Endodermal cell (in vitro differentiated cells): ENCODE measurements at regions not wholly inside any gene's neighbourhood (a gene's known extent, or its start where the extent isn't known, plus 50 kb on each side); places are given as distances from the start of the nearest gene placed in this dataset.

ENCODE experiments used
- DNase-seq: peaks from one replicate; pipeline ENCODE4 v3.0.0-alpha.2; 2017
- H3K27ac ChIP-seq: 2 replicates; pipeline ENCODE4 v1.5.1; 2013; ENCODE audit warnings: mild to moderate bottlenecking, low read depth, low read length, moderate library complexity
- H3K27me3 ChIP-seq: 2 replicates; pipeline ENCODE4 v1.6.1; 2013; ENCODE audit warnings: mild to moderate bottlenecking, low read length, moderate library complexity; ENCODE audit not compliant: insufficient read depth, control insufficient read depth, poor library complexity, severe bottlenecking
- H3K36me3 ChIP-seq: 2 replicates; pipeline ENCODE4 v1.7.0; 2013; ENCODE audit warnings: mild to moderate bottlenecking, low read length, moderate library complexity; ENCODE audit not compliant: control insufficient read depth, insufficient read depth
- H3K4me1 ChIP-seq: one replicate; pipeline ENCODE4 v1.7.0; 2013; ENCODE audit warnings: low read length; ENCODE audit not compliant: control insufficient read depth, insufficient read depth
- H3K4me3 ChIP-seq: 2 replicates; pipeline ENCODE4 v1.5.1; 2013; ENCODE audit warnings: mild to moderate bottlenecking, low read length, moderate library complexity
- H3K9ac ChIP-seq: 2 replicates; pipeline ENCODE4 v1.6.1; 2013; ENCODE audit warnings: mild to moderate bottlenecking, low read length, moderate library complexity; ENCODE audit not compliant: poor library complexity, severe bottlenecking; ENCODE audit errors: extremely low read depth
- H3K9me3 ChIP-seq: 2 replicates; pipeline ENCODE4 v1.6.1; 2013; ENCODE audit warnings: mild to moderate bottlenecking, low read length, moderate library complexity; ENCODE audit not compliant: control insufficient read depth
- H3K27ac Mint-ChIP-seq: 2 replicates; pipeline ENCODE4 v1.8.0; 2020; ENCODE audit warnings: mixed read lengths
- H3K27me3 Mint-ChIP-seq: 2 replicates; pipeline ENCODE4 v1.8.0; 2021; ENCODE audit warnings: mild to moderate bottlenecking, mixed read lengths; ENCODE audit not compliant: insufficient read depth
- H3K36me3 Mint-ChIP-seq: 2 replicates; pipeline ENCODE4 v1.8.0; 2020; ENCODE audit warnings: low read depth, mixed read lengths
- H3K4me1 Mint-ChIP-seq: 2 replicates; pipeline ENCODE4 v1.8.0; 2020; ENCODE audit warnings: mixed read lengths
- H3K4me3 Mint-ChIP-seq: 2 replicates; pipeline ENCODE4 v1.8.0; 2020; ENCODE audit warnings: mild to moderate bottlenecking, moderate library complexity, mixed read lengths
- H3K9me3 Mint-ChIP-seq: 2 replicates; pipeline ENCODE4 v1.8.0; 2020; ENCODE audit warnings: mild to moderate bottlenecking, mixed read lengths
- CTCF ChIP-seq: fragments of 200-600 bp; sonication (generic); conservative IDR thresholded peaks from 2 replicates; pipeline ENCODE4 v1.5.0; 2021; ENCODE audit warnings: antibody characterized with exemption, mild to moderate bottlenecking
- WGBS, 2 experiments: methylation state at CpG; one replicate each; pipeline versions ENCODE4 v1.1.5 to v1.1.7; 2013; ENCODE audit warnings: missing lambda C conversion rate in 2 of 2, mixed read lengths in 1 of 2; ENCODE audit not compliant: insufficient coverage in 1 of 2, insufficient read length in 1 of 2; 5-methylcytosine and 5-hydroxymethylcytosine counted together

GRCh38 chr2:236852100-236852976 is 233.4 kb upstream of the COPS8 start:
- no peaks in the 10 kb centered on the region for H3K36me3 Mint-ChIP-seq
- TF ChIP-seq CTCF, result no peak
- no peak overlapping the region for H3K27ac ChIP-seq
- DNase-seq, result peak; percentile 32
- H3K27ac Mint-ChIP-seq, result no peak overlapping the region
- peaks cover 37% of the 10 kb centered on the region for H3K4me1 Mint-ChIP-seq
- H3K9ac ChIP-seq, result no peak overlapping the region
- no peak overlapping the region for H3K4me3 ChIP-seq
- H3K27me3 Mint-ChIP-seq, result peaks cover 7% of the 10 kb centered on the region
- no peaks in the 10 kb centered on the region for H3K36me3 ChIP-seq
- WGBS, 2 experiments, result 92 to 94% methylated on average over 15 to 17 of the region's 17 CpGs
- peaks cover 9% of the 10 kb centered on the region for H3K4me1 ChIP-seq
- H3K9me3 ChIP-seq, result peaks cover 10% of the 10 kb centered on the region
- H3K9me3 Mint-ChIP-seq, result peaks cover 17% of the 10 kb centered on the region
- no peak overlapping the region for H3K4me3 Mint-ChIP-seq
- H3K27me3 ChIP-seq, result no peaks in the 10 kb centered on the region

- Mint-ChIP-seq H3K36me3 (no peaks in the 10 kb centered on the region), H3K27ac (no peak overlapping the region), H3K4me3 (no peak overlapping the region), H3K27me3 (peaks cover 7% of the 10 kb centered on the region), H3K4me1 (peaks cover 41% of the 10 kb centered on the region), H3K9me3 (peaks cover 17% of the 10 kb centered on the region)
- no peak for TF ChIP-seq CTCF
- Histone ChIP-seq H3K9ac (no peak overlapping the region), H3K36me3 (no peaks in the 10 kb centered on the region), H3K9me3 (peaks cover 10% of the 10 kb centered on the region), H3K4me3 (no peak overlapping the region), H3K27ac (no peak overlapping the region), H3K27me3 (no peaks in the 10 kb centered on the region), H3K4me1 (peaks cover 15% of the 10 kb centered on the region)
- WGBS, 2 experiments, result 94 to 98% methylated on average over 6 of the region's 6 CpGs
- no peak for DNase-seq
Measured at GRCh38 chr2:236852977-236853374, 232.7 kb upstream of the COPS8 start.

- DNase-seq, result peak; percentile 56
- Histone ChIP-seq H3K27me3 (no peaks in the 10 kb centered on the region), H3K4me1 (peaks cover 15% of the 10 kb centered on the region), H3K9ac (no peak overlapping the region), H3K4me3 (no peak overlapping the region), H3K27ac (no peak overlapping the region), H3K36me3 (no peaks in the 10 kb centered on the region), H3K9me3 (peaks cover 10% of the 10 kb centered on the region)
- H3K4me1 Mint-ChIP-seq, result peaks cover 44% of the 10 kb centered on the region
- no peak overlapping the region for H3K4me3 Mint-ChIP-seq
- peaks cover 7% of the 10 kb centered on the region for H3K27me3 Mint-ChIP-seq
- WGBS, 2 experiments, result 85 to 89% methylated on average over 7 to 13 of the region's 13 CpGs
- TF ChIP-seq CTCF, result no peak
- no peak overlapping the region for H3K27ac Mint-ChIP-seq
- peaks cover 17% of the 10 kb centered on the region for H3K9me3 Mint-ChIP-seq
- no peaks in the 10 kb centered on the region for H3K36me3 Mint-ChIP-seq
Measured at GRCh38 chr2:236853585-236854051, 232.1 kb upstream of the COPS8 start.
